ENCODE measurements at regions not wholly inside any gene's neighbourhood (a gene's known extent, or its start where the extent isn't known, plus 50 kb on each side); places are given as distances from the start of the nearest gene placed in this dataset.

DNA sequence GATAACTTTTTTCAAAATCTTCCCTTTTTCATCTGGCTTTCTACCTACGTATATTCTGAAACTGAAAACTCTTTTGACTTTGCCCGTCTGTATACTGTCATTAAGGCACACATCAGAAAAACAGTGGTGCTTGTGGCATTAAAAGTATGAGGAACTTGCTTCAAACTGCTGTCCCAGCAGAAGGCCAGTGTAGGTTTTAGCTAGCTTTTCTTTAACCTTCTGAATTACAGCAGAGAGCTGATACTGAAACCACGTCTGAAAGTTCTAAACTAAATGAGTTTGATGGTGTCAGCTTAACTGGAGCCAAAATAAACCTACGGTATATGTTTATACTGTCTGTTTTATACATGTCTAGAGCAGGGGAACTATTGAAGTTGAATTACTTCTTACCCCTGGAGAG is 283.4 kb downstream of the TFEC start:
- ATAC-seq (no peak), FAIRE-seq (no peak), DNase-seq (ENCODE audit: extremely low read depth in 1 of 4, low spot score in 3 of 4) (no peak)
- Histone ChIP-seq H3K9me1 (ENCODE audit: control insufficient read depth, insufficient read depth, low read length) (no peaks in the 10 kb centered on the region), H3K4me3 (no peak overlapping the region), H3K9me3 (replicated peaks; ENCODE audit: control insufficient read depth, insufficient read depth, low read depth, low read length) (no peaks in the 10 kb centered on the region; the same call in none of the 2 replicates), H3K9ac (ENCODE audit: insufficient read depth in 1 of 2, low read depth in 2 of 2, low read length in 2 of 2) (no peak overlapping the region), H3K36me3 (ENCODE audit: control insufficient read depth, insufficient read depth, low read length) (no peaks in the 10 kb centered on the region), H3K4me1 (replicated peaks in 1 of 2; ENCODE audit: control insufficient read depth in 2 of 2, insufficient read depth in 2 of 2, low read length in 2 of 2) (no peaks in the 10 kb centered on the region), H3K4me2 (ENCODE audit: insufficient read depth, low read length) (no peak overlapping the region), H2AFZ (ENCODE audit: low read depth, low read length) (no peak overlapping the region), H3K27me3 (ENCODE audit: control insufficient read depth in 2 of 2, insufficient read depth in 2 of 2, low read length in 2 of 2) (no peaks in the 10 kb centered on the region), H3K27ac (ENCODE audit: extremely low read depth, low read depth, low read length) (no peak overlapping the region), H4K20me1 (replicated peaks; ENCODE audit: control insufficient read depth, insufficient read depth, low read length) (no peaks in the 10 kb centered on the region), H3K79me2 (ENCODE audit: control insufficient read depth, insufficient read depth, low read length) (no peaks in the 10 kb centered on the region)
- ChIA-PET CTCF (ENCODE audit: low intra/inter-chr PET ratio) (no interaction called here), POLR2A (no interaction called here)
- no TSS peak for BruUV-seq (replicated peaks)
- in situ Hi-C loops (cut with MboI) (no loop called here), intact Hi-C loops (cut with micrococcal nuclease) (no loop called here)
- 0% methylated on average over 4 of the region's 4 CpGs for WGBS (ENCODE audit: insufficient coverage, low coverage, missing lambda C conversion rate)
- TF ChIP-seq ELF4 (CRISPR knock-in tag; IDR thresholded peaks at IDR 0.05) (no peak), PCBP2 (IDR thresholded peaks at IDR 0.05; ENCODE audit: low read depth, low read length, poor library complexity, severe bottlenecking) (no peak), SREBF2 (CRISPR knock-in tag; IDR thresholded peaks at IDR 0.05) (no peak), ZNF77 (CRISPR knock-in tag; IDR thresholded peaks at IDR 0.05) (no peak), FOXA3 (CRISPR knock-in tag; conservative IDR thresholded peaks at IDR 0.05 in 1 of 2, IDR thresholded peaks at IDR 0.05 in 1 of 2) (no peak)
- TF ChIP-seq, protein P1, sequence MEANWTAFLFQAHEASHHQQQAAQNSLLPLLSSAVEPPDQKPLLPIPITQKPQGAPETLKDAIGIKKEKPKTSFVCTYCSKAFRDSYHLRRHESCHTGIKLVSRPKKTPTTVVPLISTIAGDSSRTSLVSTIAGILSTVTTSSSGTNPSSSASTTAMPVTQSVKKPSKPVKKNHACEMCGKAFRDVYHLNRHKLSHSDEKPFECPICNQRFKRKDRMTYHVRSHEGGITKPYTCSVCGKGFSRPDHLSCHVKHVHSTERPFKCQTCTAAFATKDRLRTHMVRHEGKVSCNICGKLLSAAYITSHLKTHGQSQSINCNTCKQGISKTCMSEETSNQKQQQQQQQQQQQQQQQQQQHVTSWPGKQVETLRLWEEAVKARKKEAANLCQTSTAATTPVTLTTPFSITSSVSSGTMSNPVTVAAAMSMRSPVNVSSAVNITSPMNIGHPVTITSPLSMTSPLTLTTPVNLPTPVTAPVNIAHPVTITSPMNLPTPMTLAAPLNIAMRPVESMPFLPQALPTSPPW (CRISPR knock-in tag; IDR thresholded peaks at IDR 0.05), result no peak
- TF ChIP-seq, protein P2, sequence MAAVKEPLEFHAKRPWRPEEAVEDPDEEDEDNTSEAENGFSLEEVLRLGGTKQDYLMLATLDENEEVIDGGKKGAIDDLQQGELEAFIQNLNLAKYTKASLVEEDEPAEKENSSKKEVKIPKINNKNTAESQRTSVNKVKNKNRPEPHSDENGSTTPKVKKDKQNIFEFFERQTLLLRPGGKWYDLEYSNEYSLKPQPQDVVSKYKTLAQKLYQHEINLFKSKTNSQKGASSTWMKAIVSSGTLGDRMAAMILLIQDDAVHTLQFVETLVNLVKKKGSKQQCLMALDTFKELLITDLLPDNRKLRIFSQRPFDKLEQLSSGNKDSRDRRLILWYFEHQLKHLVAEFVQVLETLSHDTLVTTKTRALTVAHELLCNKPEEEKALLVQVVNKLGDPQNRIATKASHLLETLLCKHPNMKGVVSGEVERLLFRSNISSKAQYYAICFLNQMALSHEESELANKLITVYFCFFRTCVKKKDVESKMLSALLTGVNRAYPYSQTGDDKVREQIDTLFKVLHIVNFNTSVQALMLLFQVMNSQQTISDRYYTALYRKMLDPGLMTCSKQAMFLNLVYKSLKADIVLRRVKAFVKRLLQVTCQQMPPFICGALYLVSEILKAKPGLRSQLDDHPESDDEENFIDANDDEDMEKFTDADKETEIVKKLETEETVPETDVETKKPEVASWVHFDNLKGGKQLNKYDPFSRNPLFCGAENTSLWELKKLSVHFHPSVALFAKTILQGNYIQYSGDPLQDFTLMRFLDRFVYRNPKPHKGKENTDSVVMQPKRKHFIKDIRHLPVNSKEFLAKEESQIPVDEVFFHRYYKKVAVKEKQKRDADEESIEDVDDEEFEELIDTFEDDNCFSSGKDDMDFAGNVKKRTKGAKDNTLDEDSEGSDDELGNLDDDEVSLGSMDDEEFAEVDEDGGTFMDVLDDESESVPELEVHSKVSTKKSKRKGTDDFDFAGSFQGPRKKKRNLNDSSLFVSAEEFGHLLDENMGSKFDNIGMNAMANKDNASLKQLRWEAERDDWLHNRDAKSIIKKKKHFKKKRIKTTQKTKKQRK (IDR thresholded peaks at IDR 0.05; ENCODE audit: borderline replicate concordance, low read depth, low read length), result no peak
- TF ChIP-seq, protein P3, sequence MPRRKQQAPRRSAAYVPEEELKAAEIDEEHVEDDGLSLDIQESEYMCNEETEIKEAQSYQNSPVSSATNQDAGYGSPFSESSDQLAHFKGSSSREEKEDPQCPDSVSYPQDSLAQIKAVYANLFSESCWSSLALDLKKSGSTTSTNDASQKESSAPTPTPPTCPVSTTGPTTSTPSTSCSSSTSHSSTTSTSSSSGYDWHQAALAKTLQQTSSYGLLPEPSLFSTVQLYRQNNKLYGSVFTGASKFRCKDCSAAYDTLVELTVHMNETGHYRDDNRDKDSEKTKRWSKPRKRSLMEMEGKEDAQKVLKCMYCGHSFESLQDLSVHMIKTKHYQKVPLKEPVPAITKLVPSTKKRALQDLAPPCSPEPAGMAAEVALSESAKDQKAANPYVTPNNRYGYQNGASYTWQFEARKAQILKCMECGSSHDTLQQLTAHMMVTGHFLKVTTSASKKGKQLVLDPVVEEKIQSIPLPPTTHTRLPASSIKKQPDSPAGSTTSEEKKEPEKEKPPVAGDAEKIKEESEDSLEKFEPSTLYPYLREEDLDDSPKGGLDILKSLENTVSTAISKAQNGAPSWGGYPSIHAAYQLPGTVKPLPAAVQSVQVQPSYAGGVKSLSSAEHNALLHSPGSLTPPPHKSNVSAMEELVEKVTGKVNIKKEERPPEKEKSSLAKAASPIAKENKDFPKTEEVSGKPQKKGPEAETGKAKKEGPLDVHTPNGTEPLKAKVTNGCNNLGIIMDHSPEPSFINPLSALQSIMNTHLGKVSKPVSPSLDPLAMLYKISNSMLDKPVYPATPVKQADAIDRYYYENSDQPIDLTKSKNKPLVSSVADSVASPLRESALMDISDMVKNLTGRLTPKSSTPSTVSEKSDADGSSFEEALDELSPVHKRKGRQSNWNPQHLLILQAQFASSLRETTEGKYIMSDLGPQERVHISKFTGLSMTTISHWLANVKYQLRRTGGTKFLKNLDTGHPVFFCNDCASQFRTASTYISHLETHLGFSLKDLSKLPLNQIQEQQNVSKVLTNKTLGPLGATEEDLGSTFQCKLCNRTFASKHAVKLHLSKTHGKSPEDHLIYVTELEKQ (CRISPR knock-in tag; IDR thresholded peaks at IDR 0.05), result no peak
- TF ChIP-seq, protein P4, sequence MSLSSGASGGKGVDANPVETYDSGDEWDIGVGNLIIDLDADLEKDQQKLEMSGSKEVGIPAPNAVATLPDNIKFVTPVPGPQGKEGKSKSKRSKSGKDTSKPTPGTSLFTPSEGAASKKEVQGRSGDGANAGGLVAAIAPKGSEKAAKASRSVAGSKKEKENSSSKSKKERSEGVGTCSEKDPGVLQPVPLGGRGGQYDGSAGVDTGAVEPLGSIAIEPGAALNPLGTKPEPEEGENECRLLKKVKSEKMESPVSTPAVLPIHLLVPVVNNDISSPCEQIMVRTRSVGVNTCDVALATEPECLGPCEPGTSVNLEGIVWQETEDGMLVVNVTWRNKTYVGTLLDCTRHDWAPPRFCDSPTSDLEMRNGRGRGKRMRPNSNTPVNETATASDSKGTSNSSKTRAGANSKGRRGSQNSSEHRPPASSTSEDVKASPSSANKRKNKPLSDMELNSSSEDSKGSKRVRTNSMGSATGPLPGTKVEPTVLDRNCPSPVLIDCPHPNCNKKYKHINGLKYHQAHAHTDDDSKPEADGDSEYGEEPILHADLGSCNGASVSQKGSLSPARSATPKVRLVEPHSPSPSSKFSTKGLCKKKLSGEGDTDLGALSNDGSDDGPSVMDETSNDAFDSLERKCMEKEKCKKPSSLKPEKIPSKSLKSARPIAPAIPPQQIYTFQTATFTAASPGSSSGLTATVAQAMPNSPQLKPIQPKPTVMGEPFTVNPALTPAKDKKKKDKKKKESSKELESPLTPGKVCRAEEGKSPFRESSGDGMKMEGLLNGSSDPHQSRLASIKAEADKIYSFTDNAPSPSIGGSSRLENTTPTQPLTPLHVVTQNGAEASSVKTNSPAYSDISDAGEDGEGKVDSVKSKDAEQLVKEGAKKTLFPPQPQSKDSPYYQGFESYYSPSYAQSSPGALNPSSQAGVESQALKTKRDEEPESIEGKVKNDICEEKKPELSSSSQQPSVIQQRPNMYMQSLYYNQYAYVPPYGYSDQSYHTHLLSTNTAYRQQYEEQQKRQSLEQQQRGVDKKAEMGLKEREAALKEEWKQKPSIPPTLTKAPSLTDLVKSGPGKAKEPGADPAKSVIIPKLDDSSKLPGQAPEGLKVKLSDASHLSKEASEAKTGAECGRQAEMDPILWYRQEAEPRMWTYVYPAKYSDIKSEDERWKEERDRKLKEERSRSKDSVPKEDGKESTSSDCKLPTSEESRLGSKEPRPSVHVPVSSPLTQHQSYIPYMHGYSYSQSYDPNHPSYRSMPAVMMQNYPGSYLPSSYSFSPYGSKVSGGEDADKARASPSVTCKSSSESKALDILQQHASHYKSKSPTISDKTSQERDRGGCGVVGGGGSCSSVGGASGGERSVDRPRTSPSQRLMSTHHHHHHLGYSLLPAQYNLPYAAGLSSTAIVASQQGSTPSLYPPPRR (CRISPR knock-in tag; IDR thresholded peaks at IDR 0.05; ENCODE audit: borderline replicate concordance), result no peak
